Vagina (tissue), 2 donors: ENCODE measurements at regions not wholly inside any gene's neighbourhood (a gene's known extent, or its start where the extent isn't known, plus 50 kb on each side); places are given as distances from the start of the nearest gene placed in this dataset.
"Not testable (repeated sequence)": the region's sequence is repeated elsewhere in the genome, so short reads cannot be mapped to it uniquely, and the experiment has no call there.

Experiments
- DNase-seq, 2 donors: peaks; one replicate each; pipeline ENCODE4 v3.0.0-alpha.2; 2017; ENCODE audit errors: extremely low spot score in 2 of 2
- H3K27ac ChIP-seq: fragments of 200-600 bp; sonication (generic); one replicate; pipeline ENCODE4 v1.5.1; 2019
- H3K27me3 ChIP-seq: fragments of 200-600 bp; sonication (generic); one replicate; pipeline ENCODE4 v1.5.1; 2019
- H3K36me3 ChIP-seq, 2 donors: fragments of 200-600 bp; sonication (generic); one replicate each; pipeline ENCODE4 v1.5.1; 2017 to 2019
- H3K4me1 ChIP-seq: fragments of 200-600 bp; sonication (generic); one replicate; pipeline ENCODE4 v1.5.1; 2019
- H3K4me3 ChIP-seq, 2 donors: fragments of 200-600 bp; sonication (generic); 1 replicate in 1 of 2; 2 replicates in 1 of 2; pipeline ENCODE4 v1.5.1; 2016 to 2019
- H3K9me3 ChIP-seq: fragments of 200-600 bp; sonication (generic); one replicate; pipeline ENCODE4 v1.5.1; 2019
- POLR2A ChIP-seq, 2 donors: fragments of 450-650 bp; IDR thresholded peaks; one replicate each; pipeline ENCODE4 v1.6.1; 2017; ENCODE audit warnings: antibody characterized with exemption in 2 of 2, mild to moderate bottlenecking in 2 of 2, moderate library complexity in 2 of 2
- POLR2AphosphoS5 ChIP-seq, 2 donors: sonication (generic); formaldehyde crosslinking; IDR thresholded peaks; one replicate each; pipeline ENCODE4 v1.9.0; 2017; ENCODE audit warnings: antibody characterized with exemption in 2 of 2, mild to moderate bottlenecking in 2 of 2, low read depth in 1 of 2; ENCODE audit not compliant: insufficient read depth in 1 of 2
- intact Hi-C: fragments of 100-400 bp; cut with DNase I; formaldehyde crosslinking; loops from one replicate; pipeline ENCODE4 v1.15.1; 2023

DNA sequence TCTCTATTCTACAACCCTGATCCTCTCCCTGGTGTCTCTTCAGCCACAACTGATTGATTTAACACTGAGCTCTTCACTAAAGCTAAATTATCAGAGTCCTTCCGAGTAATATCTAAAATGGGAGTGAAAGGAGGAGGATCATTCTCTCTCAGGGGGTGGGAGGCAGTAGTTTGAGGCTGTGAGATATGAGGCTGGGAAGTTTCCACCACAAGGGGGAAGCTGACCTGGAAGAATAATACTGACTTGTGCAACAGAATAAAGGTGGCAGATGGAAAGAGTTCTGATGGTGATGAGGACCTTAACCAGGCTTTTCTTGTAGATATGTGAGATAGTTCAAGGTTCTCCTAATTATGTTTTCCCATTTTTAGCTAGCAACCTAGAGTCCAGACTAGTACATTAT lies 118.1 kb upstream of the ERV3-1 start:
- H3K36me3 ChIP-seq, H3K27ac ChIP-seq, H3K4me3 ChIP-seq, H3K27me3 ChIP-seq, H3K4me1 ChIP-seq, intact Hi-C loops, H3K9me3 ChIP-seq, DNase-seq: not testable (repeated sequence)

DNA sequence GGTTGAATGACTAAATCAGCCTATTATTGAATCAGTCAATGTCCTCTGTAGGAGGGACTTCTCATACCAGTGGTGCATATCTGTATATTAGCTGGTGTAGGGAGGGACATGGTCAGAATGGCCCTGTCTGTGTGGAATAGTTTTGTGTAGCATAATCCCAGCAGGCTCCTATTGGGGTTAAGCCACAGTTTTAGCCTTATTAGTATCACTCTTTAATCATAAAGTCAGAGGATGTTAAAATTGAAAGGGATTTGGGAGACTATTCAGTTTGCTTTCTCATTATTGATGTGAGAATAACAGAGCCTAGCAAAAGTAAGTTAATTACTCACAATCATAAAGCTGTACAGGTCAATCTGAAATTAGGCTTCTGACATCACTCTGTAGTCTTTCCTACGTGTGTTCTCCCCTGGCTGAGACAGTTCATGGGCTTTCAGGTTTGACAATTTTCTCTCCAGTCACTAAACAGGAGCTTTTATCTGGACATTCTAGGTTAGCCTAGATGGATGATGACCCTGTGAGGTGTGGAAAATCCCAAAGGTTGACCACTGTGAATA lies 99.2 kb upstream of the ERV3-1 start:
- H3K9me3 ChIP-seq, DNase-seq, intact Hi-C loops, H3K4me3 ChIP-seq, H3K27me3 ChIP-seq, H3K4me1 ChIP-seq, H3K36me3 ChIP-seq, H3K27ac ChIP-seq: not testable (repeated sequence)

DNA sequence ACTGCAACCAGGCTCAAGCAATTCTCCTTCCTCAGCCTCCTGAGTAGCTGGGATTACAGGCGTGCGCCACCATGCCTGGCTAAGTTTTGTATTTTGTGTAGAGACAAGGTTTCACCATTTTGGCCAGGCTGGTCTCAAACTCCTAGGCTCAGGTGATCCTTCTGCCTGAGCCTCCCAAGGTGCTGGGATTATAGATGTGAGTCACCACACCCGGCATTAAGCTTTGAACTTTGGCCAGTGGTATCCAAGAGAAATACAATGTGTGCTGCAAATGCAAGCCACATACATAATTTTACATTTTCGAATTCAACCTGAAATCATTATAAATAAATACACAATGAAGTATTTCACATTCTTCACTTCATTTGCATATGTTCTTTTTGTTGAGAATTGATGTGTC lies 94.0 kb upstream of the ERV3-1 start:
- H3K4me3 ChIP-seq, H3K27me3 ChIP-seq, H3K27ac ChIP-seq, DNase-seq, intact Hi-C loops, H3K36me3 ChIP-seq, H3K4me1 ChIP-seq, H3K9me3 ChIP-seq: not testable (repeated sequence)

DNA sequence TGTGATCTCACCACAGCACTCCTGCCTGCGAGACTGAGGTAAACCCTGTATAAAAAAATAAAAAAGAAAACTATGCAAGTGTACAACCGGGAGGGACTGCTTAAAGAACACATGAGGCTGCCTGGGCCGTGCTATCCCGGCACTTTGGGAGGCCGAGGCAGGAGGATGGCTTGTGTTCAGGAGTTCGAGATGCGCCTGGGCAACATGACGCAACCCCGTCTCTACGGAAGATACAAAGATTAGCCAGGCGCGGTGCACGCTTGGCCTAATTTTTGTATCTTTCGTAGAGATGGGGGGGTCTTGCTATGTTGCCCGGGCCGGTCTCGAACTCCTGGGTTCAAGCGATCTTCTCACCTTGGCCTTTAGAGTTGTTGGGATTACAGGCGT lies 75.2 kb upstream of the ERV3-1 start:
- H3K4me1 ChIP-seq, H3K9me3 ChIP-seq, DNase-seq, H3K27me3 ChIP-seq, H3K36me3 ChIP-seq, intact Hi-C loops: not testable (repeated sequence)
- H3K27ac ChIP-seq, result peak overlapping the region; percentile 45
- H3K4me3 ChIP-seq, result peak overlapping the region in 1 of 2 donors; percentile 57

DNA sequence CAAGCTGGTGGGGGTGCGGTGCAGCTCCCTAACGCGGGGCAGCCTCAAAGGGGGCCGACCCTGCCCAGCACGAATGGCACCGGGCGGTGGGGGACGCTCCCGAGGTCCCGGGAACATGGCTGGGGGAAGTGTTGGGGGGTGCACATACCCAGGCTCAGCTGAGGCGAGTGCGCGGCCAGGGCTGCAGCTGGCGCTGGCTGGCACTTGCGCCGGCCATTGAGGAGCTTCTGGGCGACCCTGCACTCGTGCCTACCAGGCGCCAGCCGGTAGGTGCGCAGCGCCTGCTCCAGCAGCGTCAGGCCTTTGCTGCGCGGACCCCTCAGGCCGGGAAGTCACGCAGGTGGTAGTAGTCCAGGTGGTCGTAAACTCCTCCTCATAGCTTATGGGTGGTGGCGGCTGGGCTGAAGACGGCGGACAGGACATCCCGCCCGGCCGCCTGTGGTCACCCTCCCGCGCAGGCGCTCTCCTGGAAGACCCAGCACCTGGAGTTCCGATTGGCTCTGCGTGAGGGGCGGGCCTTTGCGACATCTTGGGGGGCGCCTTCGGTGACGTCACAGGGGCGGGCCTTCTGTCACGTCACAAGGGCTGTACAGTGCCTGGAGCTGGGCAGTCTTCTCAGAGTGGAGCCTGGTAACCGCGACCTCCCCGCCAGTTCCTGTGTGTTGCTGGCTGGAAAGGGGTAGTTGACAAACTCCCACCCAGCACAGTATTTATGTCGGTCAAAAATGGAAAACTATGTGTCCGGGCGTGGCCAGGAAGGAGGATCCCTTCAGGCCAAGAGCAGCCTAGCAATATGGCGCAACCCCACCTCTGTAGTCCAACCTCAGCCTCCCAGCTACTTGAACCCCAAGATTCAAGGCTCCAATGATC lies 74.5 kb upstream of the ERV3-1 start:
- Histone ChIP-seq H3K27ac (peak overlapping the region; percentile 45), H3K4me3 (peak overlapping the region; percentile 57 to 68)
- H3K4me1 ChIP-seq, H3K9me3 ChIP-seq, H3K36me3 ChIP-seq, H3K27me3 ChIP-seq, intact Hi-C loops: not testable (repeated sequence)
- peak; percentile 93 to 96 for DNase-seq
- peak; percentile 56 to 57 for TF ChIP-seq POLR2A (IDR thresholded peaks at IDR 0.05)
- TF ChIP-seq POLR2AphosphoS5 (IDR thresholded peaks at IDR 0.05; ENCODE audit: insufficient read depth in 1 of 2, low read depth in 1 of 2), result peak in 1 of 2 donors; percentile 61

DNA sequence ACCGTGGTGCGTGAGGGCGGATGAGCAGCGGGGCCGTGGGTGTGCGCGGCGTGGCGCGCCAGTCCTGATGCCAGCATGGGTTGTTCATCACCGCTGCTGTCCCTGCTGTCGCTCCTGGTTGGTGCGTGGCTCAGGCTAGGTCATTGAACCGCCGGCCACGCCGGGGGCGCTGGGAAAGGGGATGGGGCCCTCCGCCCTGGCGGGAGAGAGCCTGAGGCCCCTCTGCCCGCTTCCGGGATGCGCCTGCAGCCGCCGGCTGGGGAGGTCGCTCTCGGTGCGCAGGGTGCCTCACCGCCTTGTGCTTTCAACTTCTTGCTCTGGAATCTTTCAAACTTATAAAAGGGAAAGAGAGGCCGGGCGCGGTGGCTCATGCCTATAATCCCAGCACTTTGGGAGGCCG lies 68.5 kb upstream of the ERV3-1 start:
- H3K27me3 ChIP-seq, H3K27ac ChIP-seq, H3K4me3 ChIP-seq, H3K36me3 ChIP-seq, intact Hi-C loops, H3K4me1 ChIP-seq, DNase-seq, H3K9me3 ChIP-seq: not testable (repeated sequence)

DNA sequence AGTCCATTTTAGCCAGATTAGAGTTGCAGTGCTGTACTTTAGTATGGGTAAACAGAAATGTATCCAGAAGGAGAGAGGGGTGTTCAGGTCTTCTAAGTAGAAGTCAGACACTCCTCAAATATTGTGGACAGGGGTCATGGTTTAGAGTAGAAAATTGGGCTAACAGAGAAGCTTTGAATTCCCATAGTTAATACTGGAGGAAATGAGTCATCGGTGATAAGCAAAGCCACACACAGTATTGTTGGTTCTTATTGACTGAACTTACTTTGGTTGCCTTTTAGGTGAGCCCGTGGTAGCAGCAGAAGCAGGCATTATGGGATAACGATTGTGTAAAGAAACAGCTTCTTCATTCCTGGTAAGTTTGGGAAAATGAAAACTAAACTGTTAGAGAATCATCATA lies 66.7 kb upstream of the ERV3-1 start:
- DNase-seq, H3K9me3 ChIP-seq, intact Hi-C loops, H3K36me3 ChIP-seq, H3K27me3 ChIP-seq, H3K4me1 ChIP-seq, H3K27ac ChIP-seq, H3K4me3 ChIP-seq: not testable (repeated sequence)

DNA sequence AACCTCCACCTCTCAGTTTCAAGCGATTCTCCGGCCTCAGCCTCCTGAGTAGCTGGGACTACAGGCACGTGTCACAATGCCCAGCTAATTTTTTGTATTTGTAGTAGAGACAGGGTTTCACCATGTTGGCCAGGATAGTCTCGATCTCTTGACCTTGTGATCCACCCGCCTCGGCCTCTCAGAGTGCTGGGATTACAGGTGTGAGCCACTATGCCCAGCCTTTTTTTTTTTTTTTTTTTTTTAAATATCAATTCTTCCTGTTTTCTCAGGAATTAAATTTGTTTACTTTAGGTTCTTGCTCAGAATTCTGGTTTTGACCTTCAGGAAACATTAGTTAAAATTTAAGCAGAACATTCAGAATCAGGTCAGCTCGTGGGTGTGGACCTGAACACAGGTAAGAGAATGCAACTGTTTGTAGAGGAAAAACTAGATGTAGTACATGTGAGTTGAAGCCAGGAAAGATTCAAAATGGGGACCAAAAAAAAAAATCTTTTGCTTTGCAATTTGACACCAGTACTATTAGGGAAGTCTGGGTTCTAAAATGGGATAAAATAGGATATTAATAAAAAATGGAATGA lies 65.5 kb upstream of the ERV3-1 start:
- H3K27me3 ChIP-seq, H3K9me3 ChIP-seq, H3K4me1 ChIP-seq, H3K4me3 ChIP-seq, H3K27ac ChIP-seq, intact Hi-C loops, DNase-seq: not testable (repeated sequence)
- peaks cover 0 to 11% of the 10 kb centered on the region in 2 donors for H3K36me3 ChIP-seq

DNA sequence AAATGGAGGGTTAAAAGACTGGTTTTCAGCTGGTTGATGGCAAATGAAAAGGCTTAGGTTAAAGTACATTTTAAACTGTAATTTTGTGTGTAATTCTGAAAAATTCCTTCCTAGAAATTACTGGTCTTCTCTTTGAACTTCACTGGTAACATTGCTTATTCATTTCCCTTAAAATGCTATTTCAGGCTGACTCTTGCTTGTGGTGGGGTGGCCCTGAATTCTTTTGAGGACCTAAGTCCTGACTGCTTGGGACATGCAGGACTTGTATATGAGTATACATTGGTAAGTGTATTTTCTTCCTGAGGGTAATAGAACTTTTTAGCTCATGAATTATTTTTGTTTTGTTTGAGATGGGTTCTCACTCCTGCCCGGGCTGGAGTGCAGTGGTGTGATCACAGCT lies 63.0 kb upstream of the ERV3-1 start:
- H3K27me3 ChIP-seq, intact Hi-C loops, H3K4me3 ChIP-seq, H3K9me3 ChIP-seq, DNase-seq, H3K4me1 ChIP-seq, H3K27ac ChIP-seq: not testable (repeated sequence)
- peaks cover 0 to 12% of the 10 kb centered on the region in 2 donors for H3K36me3 ChIP-seq

DNA sequence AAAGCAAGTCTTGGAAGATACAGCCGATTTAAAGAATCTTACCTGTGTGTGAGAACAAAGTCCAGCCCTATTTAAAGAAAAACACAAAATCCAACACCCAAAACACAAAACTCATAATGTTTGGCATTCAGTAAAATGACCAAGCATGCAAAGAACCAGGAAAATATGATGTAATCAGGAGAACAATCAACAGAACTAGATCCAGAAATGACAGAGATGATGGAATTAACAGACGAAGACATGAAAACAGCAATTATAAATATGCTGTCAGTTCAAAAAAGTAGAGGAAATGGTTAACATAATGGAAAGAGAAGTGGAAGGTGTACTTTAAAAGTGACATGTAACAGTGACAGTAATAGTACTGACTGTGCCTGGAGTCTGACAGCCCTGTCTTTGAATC lies 56.1 kb upstream of the ERV3-1 start:
- H3K36me3 ChIP-seq, H3K27me3 ChIP-seq, H3K9me3 ChIP-seq, intact Hi-C loops, DNase-seq, H3K27ac ChIP-seq, H3K4me1 ChIP-seq, H3K4me3 ChIP-seq: not testable (repeated sequence)

DNA sequence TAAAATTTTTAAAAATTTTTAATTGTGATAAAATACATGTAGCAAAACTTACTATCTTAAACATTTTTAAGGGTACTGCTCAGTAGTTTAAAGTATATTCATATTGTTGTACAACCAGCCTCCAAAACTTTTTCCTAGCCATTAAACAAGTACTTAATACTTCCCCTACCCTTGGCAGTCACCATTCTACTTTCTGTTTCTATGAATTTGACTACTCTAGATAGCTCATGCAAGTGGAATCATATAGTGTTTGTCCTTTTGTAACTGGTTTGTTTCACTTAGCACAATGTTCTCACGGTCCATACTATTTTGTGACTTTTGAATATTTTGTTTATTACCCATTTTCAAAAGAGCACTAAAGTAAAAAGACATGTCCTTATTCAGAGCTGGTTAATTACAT lies 52.8 kb upstream of the ERV3-1 start:
- H3K4me3 ChIP-seq, DNase-seq, H3K9me3 ChIP-seq, H3K27me3 ChIP-seq, intact Hi-C loops, H3K27ac ChIP-seq, H3K36me3 ChIP-seq, H3K4me1 ChIP-seq: not testable (repeated sequence)
